Panc1 (cell line): ENCODE measurements at regions not wholly inside any gene's neighbourhood (a gene's known extent, or its start where the extent isn't known, plus 50 kb on each side); places are given as distances from the start of the nearest gene placed in this dataset.

Experiments used
- ATAC-seq: fragments of 200-7000 bp; cut with Tn5 transposase; 2 replicates; pipeline ENCODE4 v1.9.1; 2020; ENCODE audit warnings: mild to moderate bottlenecking, moderate library complexity
- BruUV-seq: library from RNA; stranded (reverse); fragments of 400-500 nt; replicated peaks from 2 replicates; lab custom pipeline; 2021; lab: Mats Ljungman, UMichigan
- CTCF ChIA-PET: fragments of 300-600 bp; sonication (Branson Sonifier 250); formaldehyde crosslinking; loops from one replicate; lab custom pipeline; 2022; ENCODE audit warnings: antibody characterized with exemption; lab: Charles Lee
- POLR2A ChIA-PET: fragments of 300-600 bp; sonication (Branson Sonifier 250); formaldehyde crosslinking; loops from one replicate; lab custom pipeline; 2022; ENCODE audit warnings: antibody characterized with exemption; lab: Charles Lee
- DNase-seq: peaks from one replicate; pipeline ENCODE4 v3.0.0-alpha.2; 2010; ENCODE audit warnings: low read depth, low spot score
- H3K27ac ChIP-seq: 2 replicates; pipeline ENCODE4 v1.5.1; 2011; ENCODE audit warnings: mild to moderate bottlenecking, low read length, inconsistent platforms
- H3K27me3 ChIP-seq: fragments of 200-500 bp; sonication (Bioruptor generic); 2 replicates; pipeline ENCODE4 v1.6.0; 2014; ENCODE audit warnings: low read length, inconsistent platforms; ENCODE audit not compliant: control insufficient read depth, insufficient read depth
- H3K36me3 ChIP-seq: fragments of 200-500 bp; sonication (Bioruptor generic); 2 replicates; pipeline ENCODE4 v1.5.1; 2014; ENCODE audit warnings: inconsistent platforms, mild to moderate bottlenecking, low read length, moderate library complexity; ENCODE audit not compliant: control insufficient read depth, insufficient read depth
- H3K4me1 ChIP-seq: 2 replicates; pipeline ENCODE4 v1.5.1; 2011; ENCODE audit warnings: inconsistent platforms, mild to moderate bottlenecking, low read length, moderate library complexity; ENCODE audit not compliant: control insufficient read depth, insufficient read depth
- H3K4me3 ChIP-seq, 2 experiments: 2 replicates each; pipeline ENCODE4 v1.5.1; 2011 to 2012; ENCODE audit warnings: low read depth in 2 of 2, low read length in 2 of 2, mild to moderate bottlenecking in 2 of 2, inconsistent platforms in 1 of 2, moderate library complexity in 1 of 2
- H3K9me3 ChIP-seq: fragments of 200-500 bp; sonication (Bioruptor generic); 2 replicates; pipeline ENCODE4 v1.5.1; 2014; ENCODE audit warnings: low read depth, mild to moderate bottlenecking, inconsistent platforms, low read length, moderate library complexity; ENCODE audit not compliant: control insufficient read depth, insufficient read depth
- POLR2AphosphoS5 ChIP-seq: IDR thresholded peaks from 2 replicates; pipeline ENCODE4 v1.6.1; 2012; ENCODE audit warnings: mild to moderate bottlenecking, low read depth, low read length, moderate library complexity
- REST ChIP-seq, 2 experiments: IDR thresholded peaks; 2 replicates each; pipeline ENCODE4 v1.6.1; 2011 to 2012; ENCODE audit warnings: low read depth in 2 of 2, control low read depth in 1 of 2, low read length in 1 of 2, mild to moderate bottlenecking in 1 of 2, moderate library complexity in 1 of 2; ENCODE audit not compliant: insufficient read depth in 1 of 2
- SIN3A ChIP-seq: IDR thresholded peaks from 2 replicates; pipeline ENCODE4 v1.6.1; 2012; ENCODE audit warnings: low read depth, mild to moderate bottlenecking, low read length, moderate library complexity, borderline replicate concordance; ENCODE audit not compliant: insufficient read depth
- TCF7L2 ChIP-seq: IDR thresholded peaks from 2 replicates; pipeline ENCODE4 v1.6.1; 2011; ENCODE audit warnings: mild to moderate bottlenecking, low read depth, low read length, inconsistent platforms
- in situ Hi-C: cut with HindIII; loops from 2 replicates; pipeline ENCODE4 v1.10.0; 2016; ENCODE audit warnings: low sequenced_read_pairs, low pct_unique_long_range_greater_than_20kb
- intact Hi-C: fragments of 100-400 bp; cut with micrococcal nuclease; formaldehyde crosslinking; loops from one replicate; pipeline ENCODE4 v1.10.0; 2022; ENCODE audit not compliant: unreplicated experiment
- TF ChIP-seq, protein P1 (sequence below): fragments of 450-650 bp; IDR thresholded peaks from 2 replicates; pipeline ENCODE4 v1.5.1; 2017; ENCODE audit warnings: mild to moderate bottlenecking

DNA sequence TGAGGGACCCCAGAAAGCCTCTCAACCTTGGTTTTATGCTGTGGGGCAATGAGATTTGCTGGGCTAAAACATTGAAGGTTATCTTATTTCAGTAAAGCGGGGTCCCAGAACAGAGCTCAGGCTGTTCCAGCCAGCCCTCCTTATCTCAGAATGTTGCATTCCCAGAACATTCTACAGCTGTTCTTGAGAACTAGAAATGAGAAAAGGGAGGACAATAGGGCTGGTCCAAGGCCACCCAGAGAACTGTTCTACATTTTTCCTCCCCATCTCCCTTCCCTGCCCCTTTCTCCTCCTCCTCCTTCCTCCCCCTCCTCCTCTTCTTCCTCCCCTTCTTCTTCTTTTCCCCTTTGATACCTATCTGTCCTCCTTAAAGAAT, 70.4 kb upstream of the SLC7A11 start:
- CTCF ChIA-PET, result no interaction called here
- ATAC-seq (no peak), DNase-seq (no peak)
- H3K27ac ChIP-seq, result no peak overlapping the region
- in situ Hi-C loops (no loop called here), intact Hi-C loops (no loop called here)
- TF ChIP-seq POLR2AphosphoS5 (no peak), TCF7L2 (no peak), REST (IDR thresholded peaks at IDR 0.05; ENCODE audit: insufficient read depth in 1 of 2, low read depth in 2 of 2, low read length in 1 of 2) (no peak), SIN3A (no peak)
- TF ChIP-seq, protein P1, sequence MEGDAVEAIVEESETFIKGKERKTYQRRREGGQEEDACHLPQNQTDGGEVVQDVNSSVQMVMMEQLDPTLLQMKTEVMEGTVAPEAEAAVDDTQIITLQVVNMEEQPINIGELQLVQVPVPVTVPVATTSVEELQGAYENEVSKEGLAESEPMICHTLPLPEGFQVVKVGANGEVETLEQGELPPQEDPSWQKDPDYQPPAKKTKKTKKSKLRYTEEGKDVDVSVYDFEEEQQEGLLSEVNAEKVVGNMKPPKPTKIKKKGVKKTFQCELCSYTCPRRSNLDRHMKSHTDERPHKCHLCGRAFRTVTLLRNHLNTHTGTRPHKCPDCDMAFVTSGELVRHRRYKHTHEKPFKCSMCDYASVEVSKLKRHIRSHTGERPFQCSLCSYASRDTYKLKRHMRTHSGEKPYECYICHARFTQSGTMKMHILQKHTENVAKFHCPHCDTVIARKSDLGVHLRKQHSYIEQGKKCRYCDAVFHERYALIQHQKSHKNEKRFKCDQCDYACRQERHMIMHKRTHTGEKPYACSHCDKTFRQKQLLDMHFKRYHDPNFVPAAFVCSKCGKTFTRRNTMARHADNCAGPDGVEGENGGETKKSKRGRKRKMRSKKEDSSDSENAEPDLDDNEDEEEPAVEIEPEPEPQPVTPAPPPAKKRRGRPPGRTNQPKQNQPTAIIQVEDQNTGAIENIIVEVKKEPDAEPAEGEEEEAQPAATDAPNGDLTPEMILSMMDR, result no peak
- H3K27me3 ChIP-seq, result no peaks in the 10 kb centered on the region
- no peaks in the 10 kb centered on the region for H3K9me3 ChIP-seq
- H3K36me3 ChIP-seq, result no peaks in the 10 kb centered on the region
- no TSS peak for BruUV-seq
- no peak overlapping the region for H3K4me3 ChIP-seq
- no peaks in the 10 kb centered on the region for H3K4me1 ChIP-seq
- POLR2A ChIA-PET, result no interaction called here

DNA sequence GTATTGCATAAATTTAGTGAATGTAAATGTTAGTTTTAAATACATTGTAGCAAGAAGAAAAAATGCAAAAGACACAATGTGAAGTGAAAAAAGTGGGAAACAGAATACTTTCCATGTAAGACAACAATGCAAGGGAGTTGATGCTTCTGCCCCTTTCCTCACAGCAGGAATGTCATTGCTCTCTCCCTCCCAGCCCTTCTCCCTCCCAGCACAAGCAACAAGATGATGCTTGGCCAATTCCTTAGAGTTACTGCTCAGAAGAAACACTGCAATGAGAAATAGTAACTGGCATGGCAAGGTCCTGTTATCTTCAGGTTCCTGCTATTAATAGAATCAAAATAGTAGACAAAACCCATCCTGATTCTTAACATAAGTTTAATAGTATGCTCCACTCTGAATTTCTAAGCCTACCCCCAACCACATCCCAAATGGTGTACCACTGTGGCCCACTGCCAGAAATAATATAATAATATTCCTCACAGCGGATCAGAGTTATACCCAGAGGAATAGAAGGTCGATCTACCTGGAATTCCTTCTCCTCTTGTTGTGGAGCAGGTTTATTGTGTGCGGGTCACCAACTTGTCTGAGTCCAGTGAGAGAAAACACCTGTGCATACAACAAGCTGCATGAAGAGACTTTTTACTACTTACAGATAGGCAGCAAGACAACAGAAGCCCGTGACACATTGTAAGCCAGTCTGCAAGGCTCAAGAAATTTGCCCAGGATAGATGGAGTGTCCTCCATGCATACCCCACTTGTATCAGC, 69.8 kb upstream of the SLC7A11 start:
- Histone ChIP-seq H3K36me3 (no peaks in the 10 kb centered on the region), H3K9me3 (no peaks in the 10 kb centered on the region), H3K27me3 (no peaks in the 10 kb centered on the region), H3K4me3 (no peak overlapping the region), H3K27ac (no peak overlapping the region), H3K4me1 (no peaks in the 10 kb centered on the region)
- ChIA-PET CTCF (no interaction called here), POLR2A (no interaction called here)
- TF ChIP-seq SIN3A (no peak), POLR2AphosphoS5 (no peak), TCF7L2 (no peak), REST (IDR thresholded peaks at IDR 0.05; ENCODE audit: insufficient read depth in 1 of 2, low read depth in 2 of 2, low read length in 1 of 2) (no peak)
- TF ChIP-seq, protein P1, result no peak
- DNase-seq (no peak), ATAC-seq (no peak)
- BruUV-seq, result no TSS peak
- in situ Hi-C loops (no loop called here), intact Hi-C loops (no loop called here)
